Vagina (tissue), 2 donors: ENCODE measurements at regions not wholly inside any gene's neighbourhood (a gene's known extent, or its start where the extent isn't known, plus 50 kb on each side); places are given as distances from the start of the nearest gene placed in this dataset.

Source experiments
- DNase-seq, 2 donors: peaks; one replicate each; pipeline ENCODE4 v3.0.0-alpha.2; 2017; ENCODE audit errors: extremely low spot score in 2 of 2
- H3K27ac ChIP-seq: fragments of 200-600 bp; sonication (generic); one replicate; pipeline ENCODE4 v1.5.1; 2019
- H3K27me3 ChIP-seq: fragments of 200-600 bp; sonication (generic); one replicate; pipeline ENCODE4 v1.5.1; 2019
- H3K36me3 ChIP-seq, 2 donors: fragments of 200-600 bp; sonication (generic); one replicate each; pipeline ENCODE4 v1.5.1; 2017 to 2019
- H3K4me1 ChIP-seq: fragments of 200-600 bp; sonication (generic); one replicate; pipeline ENCODE4 v1.5.1; 2019
- H3K4me3 ChIP-seq, 2 donors: fragments of 200-600 bp; sonication (generic); 1 replicate in 1 of 2; 2 replicates in 1 of 2; pipeline ENCODE4 v1.5.1; 2016 to 2019
- H3K9me3 ChIP-seq: fragments of 200-600 bp; sonication (generic); one replicate; pipeline ENCODE4 v1.5.1; 2019
- POLR2A ChIP-seq, 2 donors: fragments of 450-650 bp; IDR thresholded peaks; one replicate each; pipeline ENCODE4 v1.6.1; 2017; ENCODE audit warnings: antibody characterized with exemption in 2 of 2, mild to moderate bottlenecking in 2 of 2, moderate library complexity in 2 of 2
- POLR2AphosphoS5 ChIP-seq, 2 donors: sonication (generic); formaldehyde crosslinking; IDR thresholded peaks; one replicate each; pipeline ENCODE4 v1.9.0; 2017; ENCODE audit warnings: antibody characterized with exemption in 2 of 2, mild to moderate bottlenecking in 2 of 2, low read depth in 1 of 2; ENCODE audit not compliant: insufficient read depth in 1 of 2
- intact Hi-C: fragments of 100-400 bp; cut with DNase I; formaldehyde crosslinking; loops from one replicate; pipeline ENCODE4 v1.15.1; 2023
- TF ChIP-seq, protein P1 (sequence below), 3 experiments: fragments of 450-650 bp in 2 of 3; fragments of 200-600 bp in 1 of 3; sonication (generic) in 1 of 3; IDR thresholded peaks; one replicate each; pipeline ENCODE4 v1.5.1; 2017 to 2019; ENCODE audit warnings: antibody characterized with exemption in 3 of 3, mild to moderate bottlenecking in 2 of 3, moderate library complexity in 2 of 3

DNA sequence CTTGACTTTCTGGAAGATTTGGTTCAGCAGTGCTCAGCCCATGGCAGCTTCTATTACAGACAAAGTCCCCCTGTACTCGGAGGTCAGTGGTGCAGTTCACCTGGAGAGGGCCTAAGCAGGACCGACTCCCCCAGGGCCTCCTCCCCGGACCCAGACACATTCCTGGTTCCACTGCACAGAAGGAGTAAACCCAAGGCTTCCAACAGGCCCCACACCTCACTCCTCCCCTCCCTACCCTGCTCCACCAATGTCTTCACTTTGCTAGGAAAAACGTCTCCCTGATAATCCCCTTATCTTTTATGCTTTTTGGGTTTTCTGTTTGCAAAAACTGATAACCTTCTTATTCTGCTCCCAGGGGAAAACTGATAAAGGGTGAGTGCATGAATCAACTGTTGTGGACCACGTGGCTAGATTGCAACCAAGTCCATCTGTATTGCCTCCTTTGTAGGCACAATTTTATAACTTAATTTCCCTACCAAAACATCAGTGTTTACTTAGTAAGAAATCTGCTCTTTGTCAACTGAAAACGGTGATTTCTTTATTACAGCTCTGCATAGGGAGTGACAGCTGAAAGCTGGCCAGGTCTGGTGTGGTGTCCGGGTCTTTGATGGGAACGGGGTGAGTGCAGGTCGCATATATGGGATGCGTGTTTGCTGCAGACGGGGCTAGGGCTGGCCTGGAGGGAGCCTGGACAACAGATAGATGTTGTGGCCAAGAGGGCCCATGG, 202.5 kb downstream of the GLI2 start:
- H3K27ac ChIP-seq: no peak overlapping the region
- H3K4me1 ChIP-seq: peaks cover 61% of the 10 kb centered on the region
- TF ChIP-seq POLR2A (IDR thresholded peaks at IDR 0.05) (no peak), POLR2AphosphoS5 (IDR thresholded peaks at IDR 0.05; ENCODE audit: insufficient read depth in 1 of 2, low read depth in 1 of 2) (no peak)
- TF ChIP-seq, protein P1, sequence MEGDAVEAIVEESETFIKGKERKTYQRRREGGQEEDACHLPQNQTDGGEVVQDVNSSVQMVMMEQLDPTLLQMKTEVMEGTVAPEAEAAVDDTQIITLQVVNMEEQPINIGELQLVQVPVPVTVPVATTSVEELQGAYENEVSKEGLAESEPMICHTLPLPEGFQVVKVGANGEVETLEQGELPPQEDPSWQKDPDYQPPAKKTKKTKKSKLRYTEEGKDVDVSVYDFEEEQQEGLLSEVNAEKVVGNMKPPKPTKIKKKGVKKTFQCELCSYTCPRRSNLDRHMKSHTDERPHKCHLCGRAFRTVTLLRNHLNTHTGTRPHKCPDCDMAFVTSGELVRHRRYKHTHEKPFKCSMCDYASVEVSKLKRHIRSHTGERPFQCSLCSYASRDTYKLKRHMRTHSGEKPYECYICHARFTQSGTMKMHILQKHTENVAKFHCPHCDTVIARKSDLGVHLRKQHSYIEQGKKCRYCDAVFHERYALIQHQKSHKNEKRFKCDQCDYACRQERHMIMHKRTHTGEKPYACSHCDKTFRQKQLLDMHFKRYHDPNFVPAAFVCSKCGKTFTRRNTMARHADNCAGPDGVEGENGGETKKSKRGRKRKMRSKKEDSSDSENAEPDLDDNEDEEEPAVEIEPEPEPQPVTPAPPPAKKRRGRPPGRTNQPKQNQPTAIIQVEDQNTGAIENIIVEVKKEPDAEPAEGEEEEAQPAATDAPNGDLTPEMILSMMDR (IDR thresholded peaks at IDR 0.05): no peak
- H3K36me3 ChIP-seq: no peaks in the 10 kb centered on the region
- no peaks in the 10 kb centered on the region for H3K9me3 ChIP-seq
- no peak overlapping the region for H3K4me3 ChIP-seq
- H3K27me3 ChIP-seq: no peaks in the 10 kb centered on the region
- DNase-seq: no peak
- intact Hi-C loops: no loop called here

GRCh38 chr2:120939595-120940318, 204.1 kb downstream of the GLI2 start:
- Histone ChIP-seq H3K27ac (no peak overlapping the region), H3K4me3 (no peak overlapping the region), H3K27me3 (no peaks in the 10 kb centered on the region), H3K36me3 (no peaks in the 10 kb centered on the region), H3K9me3 (no peaks in the 10 kb centered on the region), H3K4me1 (peaks cover 49% of the 10 kb centered on the region)
- TF ChIP-seq POLR2A (IDR thresholded peaks at IDR 0.05) (no peak), POLR2AphosphoS5 (IDR thresholded peaks at IDR 0.05; ENCODE audit: insufficient read depth in 1 of 2, low read depth in 1 of 2) (no peak)
- TF ChIP-seq, protein P1 (IDR thresholded peaks at IDR 0.05): no peak
- intact Hi-C loops: no loop called here
- no peak for DNase-seq

- no peak for DNase-seq
- intact Hi-C loops: no loop called here
- Histone ChIP-seq H3K4me1 (peaks cover 43% of the 10 kb centered on the region), H3K36me3 (no peaks in the 10 kb centered on the region), H3K4me3 (no peak overlapping the region), H3K9me3 (no peaks in the 10 kb centered on the region), H3K27me3 (no peaks in the 10 kb centered on the region), H3K27ac (no peak overlapping the region)
- no peak for TF ChIP-seq POLR2A (IDR thresholded peaks at IDR 0.05)
- TF ChIP-seq, protein P1 (IDR thresholded peaks at IDR 0.05): no peak
- no peak for TF ChIP-seq POLR2AphosphoS5 (IDR thresholded peaks at IDR 0.05; ENCODE audit: insufficient read depth in 1 of 2, low read depth in 1 of 2)
Measured at GRCh38 chr2:120940319-120940696, 204.6 kb downstream of the GLI2 start.

DNA sequence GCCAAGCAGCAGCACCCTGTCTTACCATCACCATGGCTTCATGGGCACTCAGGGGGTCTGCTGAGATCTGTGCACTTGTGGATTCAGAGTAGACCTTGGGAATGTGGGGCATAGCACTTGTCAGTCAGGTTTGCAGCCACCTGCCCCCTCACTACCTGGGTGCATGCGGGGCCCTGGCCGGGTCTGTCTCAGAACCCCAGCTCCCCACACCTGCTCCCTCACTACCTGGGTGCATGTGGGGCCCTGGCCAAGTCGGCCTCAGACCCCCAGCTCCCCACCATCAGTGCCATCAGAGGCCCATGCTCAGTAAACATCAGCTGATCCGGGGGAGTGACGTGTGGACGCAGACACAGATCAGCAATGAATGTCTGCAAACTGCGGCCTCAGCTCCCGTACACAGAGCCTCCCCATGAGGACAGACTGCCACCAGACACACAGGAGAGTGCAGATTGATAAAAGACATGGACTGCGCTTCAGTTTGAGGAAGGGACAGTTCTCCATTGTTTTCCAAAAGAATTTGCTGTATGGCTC, 205.1 kb downstream of the GLI2 start:
- no peak overlapping the region for H3K4me3 ChIP-seq
- TF ChIP-seq, protein P1 (IDR thresholded peaks at IDR 0.05): no peak
- no peak for TF ChIP-seq POLR2AphosphoS5 (IDR thresholded peaks at IDR 0.05; ENCODE audit: insufficient read depth in 1 of 2, low read depth in 1 of 2)
- TF ChIP-seq POLR2A (IDR thresholded peaks at IDR 0.05): no peak
- DNase-seq: no peak
- H3K36me3 ChIP-seq: no peaks in the 10 kb centered on the region
- H3K27ac ChIP-seq: no peak overlapping the region
- intact Hi-C loops: no loop called here
- H3K27me3 ChIP-seq: no peaks in the 10 kb centered on the region
- H3K9me3 ChIP-seq: no peaks in the 10 kb centered on the region
- H3K4me1 ChIP-seq: peaks cover 38% of the 10 kb centered on the region
